Esophagus muscularis mucosa (tissue), 4 donors: ENCODE measurements at regions not wholly inside any gene's neighbourhood (a gene's known extent, or its start where the extent isn't known, plus 50 kb on each side); places are given as distances from the start of the nearest gene placed in this dataset.

ENCODE experiments used
- CTCF ChIP-seq, 3 experiments: fragments of 200-600 bp in 2 of 3; fragments of 450-650 bp in 1 of 3; sonication (generic) in 2 of 3; IDR thresholded peaks; one replicate each; pipeline ENCODE4 v1.5.1; 2017 to 2019; ENCODE audit warnings: antibody characterized with exemption in 3 of 3, mild to moderate bottlenecking in 2 of 3, moderate library complexity in 1 of 3
- EP300 ChIP-seq: sonication (generic); formaldehyde crosslinking; IDR thresholded peaks from one replicate; pipeline ENCODE4 v1.6.1; 2017; ENCODE audit warnings: antibody characterized with exemption
- POLR2A ChIP-seq: fragments of 450-650 bp; IDR thresholded peaks from one replicate; pipeline ENCODE4 v1.6.1; 2017; ENCODE audit warnings: antibody characterized with exemption, moderate library complexity, mild to moderate bottlenecking, low read depth

DNA sequence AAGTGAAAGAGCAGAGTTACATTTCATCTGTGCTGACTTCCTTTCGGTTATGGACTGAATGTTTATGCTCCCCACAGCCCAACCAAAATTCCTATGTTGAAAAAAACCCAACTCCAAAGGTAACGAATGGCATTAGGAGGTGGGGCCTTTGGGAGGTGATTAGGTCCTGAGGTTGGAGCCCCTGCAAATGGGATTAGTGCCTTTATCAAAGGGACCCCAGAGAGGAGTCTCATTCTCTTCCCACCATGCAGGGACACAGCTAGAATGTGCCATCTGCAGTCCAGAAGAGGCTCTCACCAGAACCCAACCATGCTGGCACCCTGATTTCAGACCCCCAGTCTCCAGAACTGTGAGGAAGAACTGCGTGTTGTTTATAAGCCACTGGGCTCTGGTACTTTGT is 199.3 kb downstream of the TOMM20 start:
- TF ChIP-seq POLR2A = no peak
- no peak for TF ChIP-seq CTCF (IDR thresholded peaks at IDR 0.05)
- TF ChIP-seq EP300 = no peak
